GM23338 (cell line): ENCODE measurements at regions not wholly inside any gene's neighbourhood (a gene's known extent, or its start where the extent isn't known, plus 50 kb on each side); places are given as distances from the start of the nearest gene placed in this dataset.

ENCODE experiments used
- ATAC-seq: fragments of 200-7000 bp; cut with Tn5 transposase; 3 replicates; pipeline ENCODE4 v1.9.1; 2020
- DNase-seq: peaks from one replicate; pipeline ENCODE4 v3.0.0-alpha.2; 2015; ENCODE audit warnings: low spot score
- H2AFZ ChIP-seq: fragments of 200-600 bp; sonication (generic); 2 replicates; pipeline ENCODE4 v1.8.0; 2016; ENCODE audit warnings: antibody characterized with exemption, mild to moderate bottlenecking, moderate library complexity
- H3F3A ChIP-seq: fragments of 200-600 bp; sonication (generic); replicated peaks from 2 replicates; pipeline ENCODE4 v1.8.0; 2017; ENCODE audit warnings: antibody characterized with exemption, mixed run types, low read depth
- H3K27ac ChIP-seq: fragments of 200-600 bp; sonication (generic); 2 replicates; pipeline ENCODE4 v1.6.1; 2016; ENCODE audit warnings: low read depth
- H3K27me3 ChIP-seq: fragments of 200-600 bp; sonication (generic); 2 replicates; pipeline ENCODE4 v1.8.0; 2016; ENCODE audit warnings: mild to moderate bottlenecking, mixed run types, moderate library complexity; ENCODE audit not compliant: insufficient read depth
- H3K36me3 ChIP-seq: fragments of 200-600 bp; sonication (generic); 2 replicates; pipeline ENCODE4 v1.8.0; 2016; ENCODE audit warnings: mild to moderate bottlenecking; ENCODE audit not compliant: insufficient read depth
- H3K4me1 ChIP-seq: fragments of 200-600 bp; sonication (generic); 2 replicates; pipeline ENCODE4 v1.8.0; 2016; ENCODE audit warnings: mild to moderate bottlenecking, moderate library complexity; ENCODE audit not compliant: insufficient read depth
- H3K4me2 ChIP-seq: fragments of 200-600 bp; sonication (generic); 2 replicates; pipeline ENCODE4 v1.7.1; 2017; ENCODE audit warnings: mixed run types
- H3K4me3 ChIP-seq: fragments of 200-600 bp; sonication (generic); 2 replicates; pipeline ENCODE4 v1.6.1; 2016; ENCODE audit warnings: mixed run types
- H3K79me2 ChIP-seq: fragments of 200-600 bp; sonication (generic); replicated peaks from 2 replicates; pipeline ENCODE4 v1.8.0; 2017; ENCODE audit warnings: mild to moderate bottlenecking; ENCODE audit not compliant: insufficient read depth
- H3K9me2 ChIP-seq: fragments of 200-600 bp; sonication (generic); 2 replicates; pipeline ENCODE4 v1.8.0; 2017; ENCODE audit not compliant: insufficient read depth
- H4K20me1 ChIP-seq: fragments of 200-600 bp; sonication (generic); replicated peaks from 2 replicates; pipeline ENCODE4 v1.8.0; 2017; ENCODE audit warnings: mild to moderate bottlenecking; ENCODE audit not compliant: insufficient read depth
- H3K27ac Mint-ChIP-seq: 2 replicates; pipeline ENCODE4 v1.8.0; 2020; ENCODE audit warnings: inconsistent platforms, mild to moderate bottlenecking, moderate library complexity, mixed read lengths
- H3K27me3 Mint-ChIP-seq: 3 replicates; pipeline ENCODE4 v1.8.0; 2022; ENCODE audit warnings: low read depth, mild to moderate bottlenecking, moderate library complexity, mixed read lengths, inconsistent platforms; ENCODE audit not compliant: insufficient read depth, poor library complexity
- H3K36me3 Mint-ChIP-seq: 3 replicates; pipeline ENCODE4 v1.8.0; 2021; ENCODE audit warnings: low read depth, mild to moderate bottlenecking, inconsistent platforms, moderate library complexity, mixed read lengths
- H3K4me1 Mint-ChIP-seq: 3 replicates; pipeline ENCODE4 v1.8.0; 2020; ENCODE audit warnings: mild to moderate bottlenecking, inconsistent platforms, mixed read lengths
- H3K4me3 Mint-ChIP-seq: 3 replicates; pipeline ENCODE4 v1.8.0; 2021; ENCODE audit warnings: moderate library complexity, mild to moderate bottlenecking, inconsistent platforms, mixed read lengths
- H3K9me3 Mint-ChIP-seq: 3 replicates; pipeline ENCODE4 v1.8.0; 2020; ENCODE audit warnings: moderate library complexity, mild to moderate bottlenecking, inconsistent platforms, mixed read lengths
- CTCF ChIP-seq, 2 experiments: fragments of 200-600 bp in 1 of 2; sonication (generic) in 1 of 2; conservative IDR thresholded peaks; 2 replicates each; pipeline versions ENCODE4 v1.5.1 to v1.6.1; 2016 to 2017; ENCODE audit warnings: antibody characterized with exemption in 2 of 2, low read depth in 2 of 2, mild to moderate bottlenecking in 2 of 2, moderate library complexity in 1 of 2
- EZH2 ChIP-seq: fragments of 200-600 bp; sonication (generic); IDR thresholded peaks from one replicate; pipeline ENCODE4 v1.8.0; 2017; ENCODE audit warnings: antibody characterized with exemption, mild to moderate bottlenecking, low read depth; ENCODE audit not compliant: unreplicated experiment
- EZH2phosphoT487 ChIP-seq: fragments of 200-600 bp; sonication (generic); IDR thresholded peaks from one replicate; pipeline ENCODE4 v1.8.1; 2018; ENCODE audit warnings: antibody characterized with exemption; ENCODE audit not compliant: unreplicated experiment
- NANOG ChIP-seq: IDR thresholded peaks from 2 replicates; pipeline ENCODE4 v1.6.1; 2016; ENCODE audit warnings: antibody characterized with exemption, borderline replicate concordance
- REST ChIP-seq: IDR thresholded peaks from one replicate; pipeline ENCODE4 v1.6.1; 2018; ENCODE audit warnings: antibody characterized with exemption; ENCODE audit not compliant: unreplicated experiment
- STAT1 ChIP-seq: IDR thresholded peaks from one replicate; pipeline ENCODE4 v1.6.1; 2016; ENCODE audit warnings: antibody characterized with exemption; ENCODE audit not compliant: unreplicated experiment
- ZNF114 ChIP-seq: fragments of 250-450 bp; sonication (Bioruptor Pico); IDR thresholded peaks from 2 replicates; pipeline ENCODE4 v1.5.0; 2020; ENCODE audit warnings: mild to moderate bottlenecking, moderate library complexity
- ZNF331 ChIP-seq: fragments of 250-450 bp; sonication (Bioruptor Pico); IDR thresholded peaks from 2 replicates; pipeline ENCODE4 v1.5.0; 2020; ENCODE audit warnings: low read depth, mild to moderate bottlenecking, moderate library complexity
- TF ChIP-seq, protein P1 (sequence below): IDR thresholded peaks from 2 replicates; pipeline ENCODE4 v1.6.1; 2016; ENCODE audit warnings: antibody characterized with exemption

DNA sequence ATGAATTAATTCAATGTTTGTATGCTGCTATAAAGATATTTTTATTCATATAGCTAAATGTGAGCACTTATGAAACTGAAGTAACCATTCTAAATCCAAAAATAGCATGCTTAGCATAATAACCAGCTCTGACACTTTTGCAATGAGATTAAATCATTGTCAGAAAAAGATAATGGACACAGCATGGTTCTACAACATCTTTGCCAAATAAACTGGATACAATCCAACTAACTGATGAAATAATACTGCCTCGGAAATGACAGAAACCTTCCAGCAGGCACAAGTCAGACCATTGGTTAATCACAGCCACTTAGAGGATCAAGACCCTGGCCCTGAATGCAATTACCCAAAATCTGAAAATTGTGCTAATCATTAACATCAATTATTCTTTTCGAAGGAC lies 592.7 kb upstream of the ADGRL4 start (continued):
- TF ChIP-seq, protein P1, sequence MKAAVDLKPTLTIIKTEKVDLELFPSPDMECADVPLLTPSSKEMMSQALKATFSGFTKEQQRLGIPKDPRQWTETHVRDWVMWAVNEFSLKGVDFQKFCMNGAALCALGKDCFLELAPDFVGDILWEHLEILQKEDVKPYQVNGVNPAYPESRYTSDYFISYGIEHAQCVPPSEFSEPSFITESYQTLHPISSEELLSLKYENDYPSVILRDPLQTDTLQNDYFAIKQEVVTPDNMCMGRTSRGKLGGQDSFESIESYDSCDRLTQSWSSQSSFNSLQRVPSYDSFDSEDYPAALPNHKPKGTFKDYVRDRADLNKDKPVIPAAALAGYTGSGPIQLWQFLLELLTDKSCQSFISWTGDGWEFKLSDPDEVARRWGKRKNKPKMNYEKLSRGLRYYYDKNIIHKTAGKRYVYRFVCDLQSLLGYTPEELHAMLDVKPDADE = no peak
- no peak for TF ChIP-seq CTCF (conservative IDR thresholded peaks at IDR 0.05; ENCODE audit: low read depth in 2 of 2)
- no peak for TF ChIP-seq ZNF114 (CRISPR knock-in tag)
- TF ChIP-seq STAT1 = no peak

DNA sequence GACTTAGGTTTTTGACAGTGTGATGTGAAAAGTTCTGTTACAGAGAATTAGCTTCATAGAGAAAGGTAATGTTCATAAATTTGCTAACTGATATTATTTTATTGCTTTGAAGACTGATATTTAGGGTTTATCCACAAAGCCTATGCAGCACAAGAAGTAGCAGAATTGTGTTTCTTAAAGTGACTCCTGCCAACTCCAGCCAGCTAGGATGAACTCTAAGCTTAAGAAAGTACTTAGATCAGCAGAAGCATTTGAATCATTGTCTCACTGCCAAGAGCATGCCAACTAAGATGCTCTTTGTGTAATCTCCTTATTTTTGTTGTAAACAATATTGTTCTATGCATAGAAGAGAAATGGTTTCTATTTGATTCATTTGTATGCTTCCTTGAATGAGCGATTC lies 589.4 kb upstream of the ADGRL4 start:
- H3K9me3 Mint-ChIP-seq = peaks cover 7% of the 10 kb centered on the region; the same call in 1 of the 3 replicates
- Histone ChIP-seq H3K9me2 (peaks cover 9% of the 10 kb centered on the region; the same call in 1 of the 2 replicates), H3F3A (no peaks in the 10 kb centered on the region), H3K36me3 (peaks cover 4% of the 10 kb centered on the region; the same call in 1 of the 2 replicates), H2AFZ (0 out of 2 replicates have a peak overlapping the region, but pooled peaks have one; percentile 20), H3K4me3 (no peak overlapping the region), H3K79me2 (no peaks in the 10 kb centered on the region), H3K27me3 (no peaks in the 10 kb centered on the region), H3K27ac (no peak overlapping the region), H3K4me2 (no peak overlapping the region), H3K4me1 (peaks cover 12% of the 10 kb centered on the region), H4K20me1 (no peaks in the 10 kb centered on the region)
- DNase-seq (no peak), ATAC-seq (no peak)
- no peak for TF ChIP-seq REST
- TF ChIP-seq EZH2 = no peak
- no peak for TF ChIP-seq NANOG
- TF ChIP-seq EZH2phosphoT487 = no peak
- no peak for TF ChIP-seq STAT1
- no peak for TF ChIP-seq ZNF114 (CRISPR knock-in tag)
- no peak for TF ChIP-seq ZNF331 (CRISPR knock-in tag)
- no peak overlapping the region for H3K4me3 Mint-ChIP-seq
- H3K27me3 Mint-ChIP-seq = no peaks in the 10 kb centered on the region
- H3K27ac Mint-ChIP-seq = no peak overlapping the region
- peaks cover 13% of the 10 kb centered on the region; the same call in 2 of the 3 replicates for H3K36me3 Mint-ChIP-seq
- peaks cover 10% of the 10 kb centered on the region for H3K4me1 Mint-ChIP-seq
